ENCODE measurements at regions not wholly inside any gene's neighbourhood (a gene's known extent, or its start where the extent isn't known, plus 50 kb on each side); places are given as distances from the start of the nearest gene placed in this dataset.
"Not testable (repeated sequence)": the region's sequence is repeated elsewhere in the genome, so short reads cannot be mapped to it uniquely, and the experiment has no call there.

DNA sequence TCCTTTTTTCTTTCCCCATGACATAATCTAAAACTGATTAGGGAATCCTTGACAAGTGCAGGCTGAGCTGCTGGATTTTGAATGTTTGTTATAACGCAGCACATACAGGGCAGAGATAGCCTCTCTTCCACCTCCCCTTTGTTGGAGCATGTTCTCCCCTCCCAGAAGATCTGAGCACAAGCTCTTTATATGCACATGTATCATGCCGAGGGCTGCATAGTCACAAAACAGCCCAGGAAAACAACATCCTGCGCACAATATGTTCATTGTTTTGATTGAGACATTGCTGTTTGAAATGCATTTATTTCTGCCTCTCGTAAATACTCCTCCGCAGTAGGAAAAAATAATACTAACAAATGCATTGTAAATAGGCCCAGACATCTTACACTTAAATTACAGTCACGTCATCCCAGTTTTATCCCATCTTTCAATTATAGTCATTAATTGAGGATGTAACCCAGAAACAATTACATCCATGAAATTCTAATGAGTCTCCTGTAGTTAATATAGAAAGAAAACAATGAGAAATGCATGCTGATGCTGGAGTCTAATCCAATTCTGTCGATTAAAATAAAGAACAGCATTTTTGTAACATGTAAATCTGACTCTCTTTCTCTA lies 401.8 kb downstream of the BTG1 start:
- Mint-ChIP-seq H3K36me3 (ENCODE audit: low read depth) (no peaks in the 10 kb centered on the region), H3K27me3 (ENCODE audit: low read depth) (no peaks in the 10 kb centered on the region), H3K27ac (ENCODE audit: unreplicated experiment) (no peak overlapping the region), H3K4me1 (no peaks in the 10 kb centered on the region), H3K9me3 (peaks cover 7% of the 10 kb centered on the region), H3K4me3 (no peak overlapping the region)
- no peak for DNase-seq (ENCODE audit: low read depth, low spot score)
- TF ChIP-seq, protein P1, sequence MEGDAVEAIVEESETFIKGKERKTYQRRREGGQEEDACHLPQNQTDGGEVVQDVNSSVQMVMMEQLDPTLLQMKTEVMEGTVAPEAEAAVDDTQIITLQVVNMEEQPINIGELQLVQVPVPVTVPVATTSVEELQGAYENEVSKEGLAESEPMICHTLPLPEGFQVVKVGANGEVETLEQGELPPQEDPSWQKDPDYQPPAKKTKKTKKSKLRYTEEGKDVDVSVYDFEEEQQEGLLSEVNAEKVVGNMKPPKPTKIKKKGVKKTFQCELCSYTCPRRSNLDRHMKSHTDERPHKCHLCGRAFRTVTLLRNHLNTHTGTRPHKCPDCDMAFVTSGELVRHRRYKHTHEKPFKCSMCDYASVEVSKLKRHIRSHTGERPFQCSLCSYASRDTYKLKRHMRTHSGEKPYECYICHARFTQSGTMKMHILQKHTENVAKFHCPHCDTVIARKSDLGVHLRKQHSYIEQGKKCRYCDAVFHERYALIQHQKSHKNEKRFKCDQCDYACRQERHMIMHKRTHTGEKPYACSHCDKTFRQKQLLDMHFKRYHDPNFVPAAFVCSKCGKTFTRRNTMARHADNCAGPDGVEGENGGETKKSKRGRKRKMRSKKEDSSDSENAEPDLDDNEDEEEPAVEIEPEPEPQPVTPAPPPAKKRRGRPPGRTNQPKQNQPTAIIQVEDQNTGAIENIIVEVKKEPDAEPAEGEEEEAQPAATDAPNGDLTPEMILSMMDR (conservative IDR thresholded peaks at IDR 0.05) = no peak

DNA sequence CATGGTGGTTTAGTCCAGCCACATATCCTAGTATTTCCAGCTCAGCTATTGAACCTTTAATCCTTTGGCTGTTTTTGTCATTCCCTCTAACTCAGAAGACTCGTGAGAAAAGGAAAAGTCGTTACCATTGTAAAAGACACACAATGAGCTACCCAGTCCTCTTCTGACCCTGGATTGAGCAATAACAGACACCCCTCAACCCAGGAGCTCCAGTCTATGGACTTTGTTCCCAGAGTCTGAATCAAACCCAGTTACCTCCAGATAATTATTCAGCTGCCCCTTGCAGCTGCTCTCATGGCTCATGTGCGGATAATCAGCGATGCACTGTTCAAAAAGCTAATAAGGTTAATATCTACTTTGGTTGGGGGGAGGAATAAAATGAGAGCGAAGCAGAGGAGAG lies 402.4 kb downstream of the BTG1 start:
- TF ChIP-seq, protein P1 (conservative IDR thresholded peaks at IDR 0.05) = no peak
- H3K36me3 Mint-ChIP-seq (ENCODE audit: low read depth) = no peaks in the 10 kb centered on the region
- no peak for DNase-seq (ENCODE audit: low read depth, low spot score)
- H3K4me3 Mint-ChIP-seq = no peak overlapping the region
- no peaks in the 10 kb centered on the region for H3K27me3 Mint-ChIP-seq (ENCODE audit: low read depth)
- H3K9me3 Mint-ChIP-seq = peaks cover 7% of the 10 kb centered on the region
- no peaks in the 10 kb centered on the region for H3K4me1 Mint-ChIP-seq
- no peak overlapping the region for H3K27ac Mint-ChIP-seq (ENCODE audit: unreplicated experiment)

DNA sequence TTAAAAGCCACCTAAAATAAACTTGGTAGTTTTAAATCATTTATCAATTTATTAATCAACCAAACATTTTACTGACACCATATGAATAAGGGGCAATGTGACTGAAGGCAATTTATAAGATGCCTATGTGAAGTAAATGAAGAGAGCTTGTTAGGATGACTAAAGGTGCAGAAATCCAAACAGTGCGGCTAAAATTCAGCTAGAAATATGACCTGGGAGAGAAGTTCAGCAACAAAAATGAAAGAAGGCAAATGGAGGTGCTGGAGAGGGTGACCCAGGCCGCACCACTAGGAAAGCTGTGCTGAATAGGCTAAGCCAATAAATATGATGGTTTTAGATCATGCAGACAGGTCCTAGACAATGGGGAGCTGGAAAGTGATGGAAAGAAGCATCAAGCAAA lies 403.7 kb downstream of the BTG1 start:
- H3K4me1 Mint-ChIP-seq = no peaks in the 10 kb centered on the region
- TF ChIP-seq, protein P1 (conservative IDR thresholded peaks at IDR 0.05) = no peak
- H3K27ac Mint-ChIP-seq (ENCODE audit: unreplicated experiment) = no peak overlapping the region
- DNase-seq (ENCODE audit: low read depth, low spot score) = no peak
- H3K27me3 Mint-ChIP-seq (ENCODE audit: low read depth) = no peaks in the 10 kb centered on the region
- peaks cover 7% of the 10 kb centered on the region for H3K9me3 Mint-ChIP-seq
- H3K4me3 Mint-ChIP-seq = no peak overlapping the region
- no peaks in the 10 kb centered on the region for H3K36me3 Mint-ChIP-seq (ENCODE audit: low read depth)

DNA sequence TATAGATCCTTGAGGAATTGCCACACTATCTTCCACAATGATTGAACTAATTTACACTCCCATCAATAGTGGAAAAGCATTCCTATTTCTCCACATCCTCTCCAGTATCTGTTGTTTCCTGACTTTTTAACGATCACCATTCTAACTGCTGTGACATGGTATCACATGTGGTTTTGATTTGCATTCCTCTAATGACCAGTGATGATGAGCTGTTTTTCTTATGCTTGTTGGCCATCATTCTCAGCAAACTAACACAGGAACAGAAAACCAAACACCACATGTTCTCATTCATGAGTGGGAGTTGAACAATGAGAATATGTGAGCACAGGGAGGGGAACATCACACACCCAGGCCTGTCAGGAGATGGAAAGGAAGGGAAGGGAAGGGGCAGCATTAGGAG lies 411.8 kb downstream of the BTG1 start:
- peaks cover 19% of the 10 kb centered on the region for H3K9me3 Mint-ChIP-seq
- H3K4me1 Mint-ChIP-seq; H3K27me3 Mint-ChIP-seq (ENCODE audit: low read depth); DNase-seq (ENCODE audit: low read depth, low spot score); H3K36me3 Mint-ChIP-seq (ENCODE audit: low read depth); H3K27ac Mint-ChIP-seq (ENCODE audit: unreplicated experiment); H3K4me3 Mint-ChIP-seq: not testable (repeated sequence)

DNA sequence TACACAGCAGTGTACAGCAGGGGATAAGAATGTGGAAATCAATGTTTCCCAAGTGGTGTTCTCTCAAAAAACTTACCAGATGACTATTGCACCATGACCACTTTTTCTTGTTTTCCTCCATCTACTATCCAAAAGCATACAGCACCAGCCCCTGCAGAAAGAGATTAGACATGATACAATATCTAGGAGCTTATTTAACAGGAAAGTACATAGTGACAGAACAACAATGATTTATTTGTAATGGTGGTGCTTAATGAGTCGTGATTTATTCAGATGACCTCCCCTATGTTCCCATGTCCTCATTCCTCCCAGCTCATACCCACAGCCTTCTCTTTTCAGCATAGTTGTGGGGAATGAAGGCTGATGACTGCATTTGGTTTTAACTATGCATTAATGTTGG lies 413.6 kb downstream of the BTG1 start:
- Mint-ChIP-seq H3K4me3 (no peak overlapping the region), H3K27me3 (ENCODE audit: low read depth) (no peaks in the 10 kb centered on the region), H3K27ac (ENCODE audit: unreplicated experiment) (no peak overlapping the region), H3K36me3 (ENCODE audit: low read depth) (peaks cover 2% of the 10 kb centered on the region), H3K9me3 (peaks cover 23% of the 10 kb centered on the region), H3K4me1 (peaks cover 6% of the 10 kb centered on the region)
- TF ChIP-seq, protein P1 (conservative IDR thresholded peaks at IDR 0.05) = no peak
- DNase-seq (ENCODE audit: low read depth, low spot score) = no peak

DNA sequence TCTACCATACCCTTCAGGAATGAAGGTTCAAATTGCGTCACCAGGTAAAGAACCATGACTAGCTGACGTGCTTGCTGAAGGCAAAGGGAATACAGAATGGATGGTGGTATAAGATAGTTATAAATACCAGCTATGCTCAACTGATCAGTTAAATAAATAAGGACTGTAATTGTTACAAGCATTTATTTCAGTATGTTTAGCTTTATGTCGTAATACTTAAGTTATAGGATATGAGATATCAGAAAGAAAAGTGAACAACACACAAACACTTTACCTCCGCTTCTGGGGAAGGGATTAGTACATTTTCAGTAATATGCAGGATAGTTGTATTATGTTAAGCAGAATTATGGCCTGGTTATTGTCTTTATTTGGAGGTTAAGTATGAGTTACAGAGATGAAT lies 416.1 kb downstream of the BTG1 start:
- H3K36me3 Mint-ChIP-seq (ENCODE audit: low read depth) = no peaks in the 10 kb centered on the region
- H3K4me1 Mint-ChIP-seq = no peaks in the 10 kb centered on the region
- H3K27me3 Mint-ChIP-seq (ENCODE audit: low read depth) = no peaks in the 10 kb centered on the region
- peaks cover 18% of the 10 kb centered on the region for H3K9me3 Mint-ChIP-seq
- no peak overlapping the region for H3K4me3 Mint-ChIP-seq
- TF ChIP-seq, protein P1 (conservative IDR thresholded peaks at IDR 0.05) = no peak
- H3K27ac Mint-ChIP-seq (ENCODE audit: unreplicated experiment) = no peak overlapping the region
- no peak for DNase-seq (ENCODE audit: low read depth, low spot score)
